NCI-H2029 treated with DMSO at 0.1 percent for 48 hours (cell line): ENCODE measurements at regions not wholly inside any gene's neighbourhood (a gene's known extent, or its start where the extent isn't known, plus 50 kb on each side); places are given as distances from the start of the nearest gene placed in this dataset.
A peak's percentile ranks its signal among the peaks of the same experiment; 100 is the strongest.

Experiments
- DNase-seq: peaks from one replicate; lab custom pipeline; 2025; lab: John Stamatoyannopoulos, UW

GRCh38 chr15:68500363-68501258 is 68.6 kb upstream of the ITGA11 start:
- no peak for DNase-seq

DNA sequence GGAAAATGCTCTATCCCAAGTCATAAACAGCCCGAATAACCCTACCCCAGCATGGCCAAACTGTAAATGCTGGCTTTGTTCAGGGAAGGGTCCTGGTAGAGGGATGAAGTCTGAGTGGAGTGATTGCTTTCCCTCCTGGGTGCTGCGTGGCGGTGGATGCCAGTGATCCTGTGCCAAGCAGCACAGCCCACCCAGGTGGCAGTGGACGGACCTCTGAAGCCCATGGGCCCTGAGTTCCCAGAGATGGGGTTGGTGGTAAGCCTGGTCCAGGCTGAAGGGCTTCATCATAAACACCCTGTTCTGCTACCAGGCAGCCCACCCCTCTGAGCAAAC is 69.3 kb upstream of the ITGA11 start:
- DNase-seq: no peak

- DNase-seq: no peak
These were observed 69.7 kb upstream of the ITGA11 start for GRCh38 chr15:68501616-68502015.

DNA sequence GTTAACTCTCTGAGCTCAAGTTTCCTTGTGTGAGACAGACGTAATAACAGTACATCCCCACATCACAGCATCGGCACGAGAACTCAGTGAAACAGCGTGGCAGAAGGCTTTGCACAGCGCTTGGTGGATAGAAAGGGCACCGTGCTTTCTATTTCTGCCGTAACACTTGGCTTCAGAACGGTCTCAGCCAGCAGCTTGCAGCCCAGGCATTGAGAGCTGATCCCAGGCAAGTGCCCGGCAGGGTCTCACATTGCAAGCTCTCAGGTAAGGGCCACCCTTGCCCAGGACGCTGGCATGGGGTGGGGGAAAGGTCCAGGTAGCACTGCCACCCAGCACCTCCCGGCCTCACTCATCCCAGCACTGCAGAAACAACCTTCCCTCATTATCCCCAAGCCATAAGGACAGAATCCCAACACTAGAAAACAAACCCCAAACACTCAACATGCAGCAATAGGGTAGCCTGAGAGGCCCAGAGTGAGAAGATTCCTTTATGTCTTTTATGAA is 70.5 kb upstream of the ITGA11 start:
- no peak for DNase-seq

DNA sequence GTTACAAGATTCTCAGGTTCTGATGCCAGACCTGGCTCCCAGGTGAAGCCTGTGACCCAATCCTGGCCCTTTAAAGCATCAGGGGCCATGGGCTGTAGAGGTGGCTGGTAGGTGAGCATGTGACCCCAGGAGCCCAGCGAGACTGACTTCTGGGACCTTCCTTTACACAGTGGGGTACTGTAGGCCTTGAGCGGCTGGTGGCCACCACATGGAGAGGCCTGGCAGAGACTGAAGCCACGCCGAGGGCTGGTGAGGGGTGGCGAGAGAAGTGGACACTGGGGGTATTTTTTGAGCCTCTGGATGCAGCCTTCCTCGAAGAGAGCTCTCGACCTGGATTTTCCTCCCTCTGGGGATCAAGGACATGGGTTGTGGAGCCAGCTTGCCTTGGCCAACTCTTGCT is 71.2 kb upstream of the ITGA11 start:
- no peak for DNase-seq

GRCh38 chr15:68503791-68504680 is 72.1 kb upstream of the ITGA11 start:
- no peak for DNase-seq

DNA sequence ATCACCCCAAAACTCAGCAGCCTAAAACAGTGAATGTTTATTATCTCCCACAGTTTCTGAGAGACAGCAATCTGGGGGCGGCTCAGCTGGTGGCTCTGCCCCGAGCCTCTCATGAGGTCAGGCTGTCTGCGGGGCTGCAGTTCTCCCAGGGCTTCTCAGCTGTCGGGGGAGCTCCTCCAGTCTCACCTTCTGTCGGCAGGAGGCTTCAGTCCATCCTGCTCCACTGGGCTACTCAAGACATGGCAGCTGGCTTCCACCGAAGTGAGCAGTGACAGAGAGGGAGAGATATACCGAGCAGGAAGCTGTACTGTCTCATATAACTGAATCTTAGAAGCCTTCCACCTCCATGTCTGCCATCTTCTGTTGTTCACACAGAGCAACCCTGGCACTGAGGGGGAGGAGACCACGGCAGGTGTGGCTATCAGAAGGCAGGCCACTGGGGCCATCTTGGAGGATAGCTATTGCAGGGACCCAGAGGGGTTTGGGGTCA is 72.8 kb upstream of the ITGA11 start:
- no peak for DNase-seq

DNA sequence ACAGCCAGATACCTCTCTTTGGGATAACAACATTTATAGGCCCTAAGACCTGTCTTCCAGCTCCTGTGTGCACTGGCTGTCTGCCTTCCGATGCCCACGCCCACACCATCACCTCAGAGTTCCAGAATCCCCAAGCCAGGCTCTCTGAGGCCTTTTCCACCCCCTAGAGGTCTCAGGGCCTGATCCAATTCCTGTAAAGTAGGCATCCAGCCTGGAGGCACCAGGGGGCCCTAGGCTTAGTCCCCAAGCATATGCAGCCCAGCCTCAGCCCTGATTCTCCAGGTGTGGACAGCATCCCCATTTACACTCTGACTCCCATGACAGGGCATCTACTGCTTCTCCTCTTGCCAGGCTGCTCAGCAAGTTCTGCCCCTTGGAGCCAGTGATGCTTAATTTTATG is 72.7 kb upstream of the CORO2B start:
- no peak for DNase-seq

DNA sequence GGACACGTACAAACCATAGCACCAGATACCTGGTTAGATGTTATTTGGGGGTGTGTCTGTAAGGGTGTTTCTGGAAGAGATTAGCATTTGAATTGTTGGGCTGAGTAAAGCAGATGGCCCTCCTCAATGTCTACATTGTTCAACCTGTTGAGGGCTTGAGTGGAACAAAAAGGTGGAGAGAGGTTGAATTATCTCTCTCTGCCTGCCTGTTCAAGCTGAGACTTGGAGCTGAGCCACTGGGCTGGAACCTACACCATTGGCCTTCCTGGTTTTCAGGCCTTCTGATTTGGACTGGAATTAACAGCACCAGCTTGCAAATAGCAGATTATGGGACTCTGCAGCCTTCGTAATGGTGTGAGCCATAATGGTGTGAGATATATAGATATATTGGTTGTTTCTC is 71.3 kb upstream of the CORO2B start:
- peak; percentile 10 for DNase-seq

DNA sequence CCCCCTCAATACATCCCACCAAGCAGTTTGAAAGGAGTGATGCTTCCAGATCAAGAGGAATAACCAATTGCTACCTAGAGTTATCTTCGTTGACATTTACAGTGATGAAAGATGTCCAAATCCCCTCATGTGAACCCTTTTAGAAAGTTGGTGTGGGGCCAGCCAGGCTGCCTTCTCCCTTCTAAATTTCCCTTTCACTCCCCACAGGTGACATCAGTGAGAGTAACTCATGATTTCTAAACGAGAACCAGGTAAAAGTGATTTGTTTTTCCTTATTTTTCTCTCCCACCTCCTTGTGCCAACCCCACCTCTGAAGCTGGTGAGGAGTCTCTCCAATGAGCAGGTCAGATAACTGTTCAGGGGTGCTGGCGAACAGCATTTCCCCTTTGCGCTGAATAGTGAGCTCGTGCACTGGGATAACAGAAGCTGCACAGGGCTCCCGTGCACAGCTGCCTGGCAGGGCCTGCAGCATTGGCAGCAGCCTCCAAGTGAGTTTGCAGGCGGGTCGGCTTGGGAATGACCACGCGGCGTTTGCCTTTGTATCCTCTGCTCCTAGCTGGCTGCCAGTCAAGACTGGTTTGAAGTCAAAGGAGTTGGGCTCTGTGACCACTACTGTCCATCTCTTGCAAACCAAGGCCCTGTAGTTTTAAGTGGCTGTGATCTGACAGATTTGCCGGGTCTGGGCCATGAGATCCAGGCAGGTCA is 70.2 kb upstream of the CORO2B start:
- no peak for DNase-seq

DNA sequence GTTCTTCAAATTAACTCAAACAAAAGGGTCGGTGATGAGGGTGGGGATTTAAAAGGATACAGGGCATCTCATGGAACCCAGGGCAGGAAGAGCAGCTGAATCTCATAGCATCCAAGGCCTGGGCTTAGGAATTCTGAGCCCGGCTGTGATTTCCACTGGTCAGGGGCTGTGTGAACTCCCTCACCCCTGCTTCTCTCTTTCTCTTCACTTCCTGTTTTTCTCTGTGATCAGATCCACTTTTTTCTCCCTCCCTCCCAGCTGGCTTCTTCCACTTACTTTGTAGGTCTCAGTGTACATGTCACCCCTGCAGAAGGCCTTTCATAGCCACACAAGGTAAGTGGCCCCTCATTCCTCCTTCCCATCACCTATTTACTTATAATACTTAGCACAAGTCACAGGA is 68.2 kb upstream of the CORO2B start:
- no peak for DNase-seq

DNA sequence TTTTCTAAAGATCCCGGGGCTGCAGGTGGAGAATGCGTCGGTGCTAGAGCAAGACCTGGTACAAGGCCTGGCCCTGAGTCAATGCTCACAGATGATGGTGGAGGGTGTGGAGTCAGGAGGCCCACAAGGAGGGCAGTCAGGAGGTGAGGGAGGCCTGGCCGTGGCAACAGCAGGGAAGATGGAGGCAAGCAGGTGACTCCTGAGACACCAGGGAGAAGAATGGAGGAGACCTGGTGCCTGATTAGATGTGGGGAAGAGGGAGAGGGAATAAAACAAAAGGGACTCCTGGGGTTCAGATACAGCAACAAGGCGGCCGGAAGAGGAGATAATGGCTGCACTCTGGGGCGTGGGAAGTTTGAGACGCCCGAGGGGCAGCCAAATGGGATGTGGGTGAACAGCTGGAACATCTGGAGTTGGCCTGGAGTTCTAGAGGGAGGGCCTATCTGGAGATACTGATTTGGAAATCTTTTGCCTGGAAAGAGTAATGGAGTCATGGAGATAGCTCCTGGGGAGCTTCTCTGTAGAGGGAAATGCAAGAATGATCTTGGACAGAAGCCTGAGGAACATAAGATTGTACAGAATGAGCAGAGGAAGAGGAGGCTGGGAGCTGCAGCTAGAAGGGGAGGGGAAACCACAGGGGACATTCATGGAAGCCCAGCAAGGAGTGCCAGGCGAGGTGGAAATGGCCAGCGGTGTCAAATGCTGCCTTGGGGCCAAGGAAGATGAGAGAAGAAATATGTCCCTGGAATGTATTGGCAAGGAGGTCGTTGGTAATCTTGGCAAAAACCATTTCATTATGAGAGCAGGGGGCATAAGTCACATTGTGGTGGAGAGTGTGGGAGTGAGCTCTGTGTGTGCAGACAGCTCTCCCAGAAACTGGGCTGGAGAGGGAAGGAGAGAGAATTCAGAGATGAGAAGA is 67.5 kb upstream of the CORO2B start:
- DNase-seq: no peak

DNA sequence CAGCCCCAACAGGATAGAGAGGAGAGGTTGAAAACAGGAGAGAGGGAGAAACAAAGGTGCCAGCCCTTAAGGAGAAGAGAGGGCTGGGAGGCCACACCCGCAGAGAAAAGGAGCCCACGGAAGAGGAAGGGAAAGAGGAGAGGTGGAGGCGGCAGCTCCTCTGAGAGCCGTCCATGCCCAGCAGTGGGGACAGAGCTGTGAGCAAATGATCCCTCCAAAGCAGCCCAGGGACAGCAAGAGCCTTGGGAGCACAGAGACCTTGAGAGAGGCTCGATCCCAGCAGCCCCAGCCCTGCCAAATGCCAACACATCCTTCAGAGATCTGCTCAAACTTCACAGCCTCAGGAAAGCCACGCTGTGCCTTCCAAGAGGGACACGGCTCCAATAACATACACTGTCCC is 66.7 kb upstream of the CORO2B start:
- DNase-seq: no peak

GRCh38 chr15:68512598-68512997 is 66.2 kb upstream of the CORO2B start:
- DNase-seq: no peak

GRCh38 chr15:68515371-68516095 is 63.3 kb upstream of the CORO2B start:
- no peak for DNase-seq

DNA sequence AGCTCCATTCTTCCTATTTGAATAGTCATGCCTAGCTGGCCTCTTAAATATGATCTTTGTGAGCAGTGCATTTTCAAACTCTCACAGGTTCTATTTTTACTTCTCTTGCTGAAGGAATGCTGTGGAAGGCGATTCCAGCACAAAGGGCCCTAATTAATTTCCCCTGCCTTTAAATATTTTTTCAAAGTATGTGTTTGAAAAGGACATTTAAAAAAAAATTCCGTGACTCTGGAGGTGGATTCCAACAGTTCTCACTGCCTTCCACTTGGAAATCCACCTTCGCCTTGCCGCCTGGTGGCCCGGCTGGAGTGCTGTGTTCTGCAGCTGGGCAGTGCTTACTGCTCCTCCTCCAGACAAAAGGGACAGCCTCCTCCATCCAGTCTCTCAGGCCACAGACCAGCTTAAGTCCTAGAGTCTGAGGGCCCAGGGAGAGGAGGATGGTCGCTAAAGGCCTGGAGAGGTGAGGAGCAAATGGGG is 61.5 kb upstream of the CORO2B start:
- no peak for DNase-seq

DNA sequence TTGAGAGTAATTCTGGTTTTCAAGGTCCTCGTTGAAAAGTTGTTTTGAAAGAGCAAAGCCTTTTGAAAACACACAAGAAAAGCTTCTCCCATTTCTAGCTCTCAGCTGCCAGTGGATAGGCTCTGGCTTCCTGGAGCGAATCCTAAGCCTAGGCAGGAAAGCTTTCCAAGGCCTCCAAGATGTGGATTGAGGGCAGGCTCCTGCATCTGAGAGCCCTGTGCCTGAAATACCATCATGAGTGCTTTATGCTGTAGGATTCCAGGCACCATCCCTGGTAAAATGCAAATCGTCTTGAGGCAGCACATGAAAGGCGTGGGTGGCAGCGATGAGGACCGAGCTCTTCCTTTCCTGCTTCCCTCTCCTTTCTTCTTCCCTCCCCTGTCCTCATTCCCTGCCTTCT is 60.7 kb upstream of the CORO2B start:
- no peak for DNase-seq

GRCh38 chr15:68518785-68519430 is 59.9 kb upstream of the CORO2B start:
- no peak for DNase-seq

- no peak for DNase-seq
These were observed 53.8 kb upstream of the CORO2B start for GRCh38 chr15:68524753-68525584.
